Trophoblast cell (in vitro differentiated cells and primary cell): ENCODE measurements at regions not wholly inside any gene's neighbourhood (a gene's known extent, or its start where the extent isn't known, plus 50 kb on each side); places are given as distances from the start of the nearest gene placed in this dataset.

Source experiments
- DNase-seq, 2 donors: peaks; one replicate each; pipeline ENCODE4 v3.0.0-alpha.2; 2016
- H2AFZ ChIP-seq: 2 replicates; pipeline ENCODE4 v1.6.1; 2013; ENCODE audit warnings: low read length, moderate library complexity, mild to moderate bottlenecking; ENCODE audit not compliant: insufficient read depth, poor library complexity
- H2AK5ac ChIP-seq: 2 replicates; pipeline ENCODE4 v1.6.1; 2013; ENCODE audit warnings: mild to moderate bottlenecking, low read length
- H2BK120ac ChIP-seq: 2 replicates; pipeline ENCODE4 v1.6.1; 2013; ENCODE audit warnings: low read length, mild to moderate bottlenecking, moderate library complexity; ENCODE audit not compliant: insufficient read depth, poor library complexity
- H2BK12ac ChIP-seq: 2 replicates; pipeline ENCODE4 v1.6.1; 2013; ENCODE audit warnings: mild to moderate bottlenecking, low read length, moderate library complexity
- H2BK5ac ChIP-seq: 2 replicates; pipeline ENCODE4 v1.6.1; 2013; ENCODE audit warnings: low read length, low read depth, moderate library complexity, mild to moderate bottlenecking; ENCODE audit not compliant: poor library complexity
- H3K14ac ChIP-seq: 2 replicates; pipeline ENCODE4 v1.6.1; 2013; ENCODE audit warnings: mild to moderate bottlenecking, low read length
- H3K18ac ChIP-seq: 2 replicates; pipeline ENCODE4 v1.6.1; 2013; ENCODE audit warnings: mild to moderate bottlenecking, low read length
- H3K23ac ChIP-seq: 2 replicates; pipeline ENCODE4 v1.6.1; 2013; ENCODE audit warnings: low read length
- H3K27ac ChIP-seq: 2 replicates; pipeline ENCODE4 v1.5.1; 2013; ENCODE audit warnings: low read depth, mild to moderate bottlenecking, inconsistent platforms, low read length, moderate library complexity
- H3K27me3 ChIP-seq: 2 replicates; pipeline ENCODE4 v1.6.1; 2013; ENCODE audit warnings: inconsistent platforms, mild to moderate bottlenecking, low read length, moderate library complexity; ENCODE audit not compliant: insufficient read depth
- H3K36me3 ChIP-seq, 2 experiments: 1 replicate in 1 of 2; 2 replicates in 1 of 2; pipeline ENCODE4 v1.6.1; 2013; ENCODE audit warnings: low read length in 2 of 2, mild to moderate bottlenecking in 2 of 2, moderate library complexity in 1 of 2; ENCODE audit not compliant: insufficient read depth in 2 of 2, control insufficient read depth in 1 of 2
- H3K4ac ChIP-seq: 2 replicates; pipeline ENCODE4 v1.6.1; 2013; ENCODE audit warnings: low read depth, mild to moderate bottlenecking, low read length, moderate library complexity
- H3K4me1 ChIP-seq, 2 experiments: 1 replicate in 1 of 2; 2 replicates in 1 of 2; pipeline ENCODE4 v1.6.1; 2013; ENCODE audit warnings: low read length in 2 of 2, mild to moderate bottlenecking in 2 of 2, moderate library complexity in 1 of 2; ENCODE audit not compliant: insufficient read depth in 2 of 2, control insufficient read depth in 1 of 2
- H3K4me2 ChIP-seq: 2 replicates; pipeline ENCODE4 v1.6.1; 2013; ENCODE audit warnings: inconsistent platforms, mild to moderate bottlenecking, low read length, moderate library complexity
- H3K4me3 ChIP-seq: 2 replicates; pipeline ENCODE4 v1.5.1; 2013; ENCODE audit warnings: mild to moderate bottlenecking, low read depth, low read length, inconsistent platforms
- H3K79me1 ChIP-seq: one replicate; pipeline ENCODE4 v1.6.1; 2013; ENCODE audit warnings: low read length
- H3K79me2 ChIP-seq: 2 replicates; pipeline ENCODE4 v1.6.1; 2013; ENCODE audit warnings: low read length, mild to moderate bottlenecking; ENCODE audit not compliant: control insufficient read depth, insufficient read depth, poor library complexity
- H3K9ac ChIP-seq: 2 replicates; pipeline ENCODE4 v1.6.1; 2013; ENCODE audit warnings: mild to moderate bottlenecking, low read length
- H3K9me3 ChIP-seq: 2 replicates; pipeline ENCODE4 v1.6.1; 2013; ENCODE audit warnings: low read depth, mild to moderate bottlenecking, control low read depth, inconsistent platforms, low read length; ENCODE audit not compliant: insufficient read depth
- H4K12ac ChIP-seq: 2 replicates; pipeline ENCODE4 v1.6.1; 2013; ENCODE audit warnings: low read depth, mild to moderate bottlenecking, low read length, moderate library complexity
- H4K8ac ChIP-seq: 2 replicates; pipeline ENCODE4 v1.6.1; 2013; ENCODE audit warnings: low read depth, mild to moderate bottlenecking, low read length, moderate library complexity
- H4K91ac ChIP-seq: one replicate; pipeline ENCODE4 v1.6.1; 2013; ENCODE audit warnings: low read depth, mild to moderate bottlenecking, low read length, moderate library complexity
- WGBS: extraction: QIAGEN DNeasy Blood & Tissue Kit; methylation state at CpG from one replicate; pipeline ENCODE4 v1.1.7; 2013; ENCODE audit warnings: missing lambda C conversion rate; ENCODE audit not compliant: insufficient read length, insufficient coverage; ENCODE audit errors: extremely low coverage; 5-methylcytosine and 5-hydroxymethylcytosine counted together

DNA sequence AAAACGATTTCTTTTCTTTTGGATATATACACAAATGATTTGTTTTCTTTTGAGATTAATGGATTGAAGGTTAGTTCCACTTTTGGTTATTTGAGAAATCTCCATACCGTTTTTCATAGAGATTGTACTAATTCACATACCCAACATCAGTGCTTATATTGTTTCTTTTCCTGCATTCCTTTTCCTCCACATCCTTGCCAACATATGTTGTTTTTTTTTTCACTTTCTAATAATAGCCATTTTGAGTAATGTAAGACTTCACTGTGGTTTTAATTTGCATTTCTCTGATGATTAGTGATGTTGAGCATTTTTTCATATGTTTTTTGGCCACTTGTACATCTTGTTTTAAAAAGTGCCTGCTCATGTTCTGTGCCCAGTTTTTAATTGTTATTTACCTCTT lies 846.4 kb upstream of the EYS start:
- Histone ChIP-seq H2AK5ac (no peak overlapping the region), H3K79me2 (no peaks in the 10 kb centered on the region), H3K4ac (no peak overlapping the region), H3K14ac (no peak overlapping the region), H4K91ac (no peak overlapping the region), H2AFZ (no peak overlapping the region), H2BK120ac (no peak overlapping the region), H3K9ac (no peak overlapping the region), H3K4me3 (no peak overlapping the region), H3K23ac (no peak overlapping the region), H4K12ac (no peak overlapping the region), H3K18ac (no peak overlapping the region), H3K36me3 (no peaks in the 10 kb centered on the region), H3K4me1 (no peaks in the 10 kb centered on the region), H2BK5ac (no peak overlapping the region), H3K79me1 (no peaks in the 10 kb centered on the region), H4K8ac (no peak overlapping the region), H3K27me3 (no peaks in the 10 kb centered on the region), H3K27ac (no peak overlapping the region), H3K9me3 (no peaks in the 10 kb centered on the region), H2BK12ac (no peak overlapping the region), H3K4me2 (no peak overlapping the region)
- no CpG with 5 or more reads among the region's 2 CpGs for WGBS
- no peak for DNase-seq

- H3K27ac ChIP-seq = no peak overlapping the region
- H3K36me3 ChIP-seq = no peaks in the 10 kb centered on the region
- H2BK120ac ChIP-seq = no peak overlapping the region
- no peak overlapping the region for H2AFZ ChIP-seq
- H3K14ac ChIP-seq = no peak overlapping the region
- no peak overlapping the region for H4K8ac ChIP-seq
- H3K4ac ChIP-seq = no peak overlapping the region
- no peak overlapping the region for H2BK12ac ChIP-seq
- H4K91ac ChIP-seq = no peak overlapping the region
- H3K9ac ChIP-seq = no peak overlapping the region
- H4K12ac ChIP-seq = no peak overlapping the region
- H3K27me3 ChIP-seq = no peaks in the 10 kb centered on the region
- H3K18ac ChIP-seq = no peak overlapping the region
- no peak overlapping the region for H3K4me3 ChIP-seq
- no peak for DNase-seq
- no peaks in the 10 kb centered on the region for H3K79me1 ChIP-seq
- peaks cover 2% of the 10 kb centered on the region for H3K9me3 ChIP-seq
- H3K4me1 ChIP-seq = no peaks in the 10 kb centered on the region
- no peak overlapping the region for H3K23ac ChIP-seq
- no peaks in the 10 kb centered on the region for H3K79me2 ChIP-seq
- no peak overlapping the region for H3K4me2 ChIP-seq
- no CpG with 5 or more reads among the region's 1 CpG for WGBS
- no peak overlapping the region for H2AK5ac ChIP-seq
- H2BK5ac ChIP-seq = no peak overlapping the region
Measured at GRCh38 chr6:66538551-66539135, 831.6 kb upstream of the EYS start.

DNA sequence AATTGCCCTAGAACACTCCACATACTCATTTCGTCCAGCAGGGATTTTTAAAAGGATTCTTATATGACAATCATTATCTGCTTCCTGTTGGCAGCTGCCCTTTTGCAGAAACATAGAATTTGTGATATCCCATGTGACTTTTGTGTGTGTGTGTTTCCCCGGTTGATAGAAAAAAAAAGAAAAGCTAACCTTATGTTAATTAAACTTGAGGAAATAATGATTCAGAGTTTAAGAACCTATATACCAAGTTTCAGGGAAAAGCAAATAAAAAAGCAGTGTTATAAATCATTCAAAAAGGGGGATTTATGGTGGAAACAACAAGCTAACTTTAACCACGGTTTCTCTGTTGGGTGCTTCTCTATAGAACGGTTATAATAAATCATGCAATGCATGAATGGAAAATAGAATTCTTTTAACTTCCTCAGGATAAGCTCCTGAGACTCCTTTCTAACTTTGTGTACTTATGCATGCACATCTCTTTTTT lies 826.9 kb upstream of the EYS start:
- Histone ChIP-seq H3K23ac (no peak overlapping the region), H3K36me3 (no peaks in the 10 kb centered on the region), H3K4me3 (no peak overlapping the region), H2BK5ac (no peak overlapping the region), H4K91ac (no peak overlapping the region), H3K4ac (no peak overlapping the region), H2BK120ac (no peak overlapping the region), H3K18ac (no peak overlapping the region), H3K27me3 (no peaks in the 10 kb centered on the region), H3K9me3 (no peaks in the 10 kb centered on the region), H2AK5ac (no peak overlapping the region), H3K27ac (no peak overlapping the region), H3K4me2 (no peak overlapping the region), H3K79me1 (no peaks in the 10 kb centered on the region), H3K4me1 (no peaks in the 10 kb centered on the region), H2AFZ (no peak overlapping the region), H4K8ac (no peak overlapping the region), H3K14ac (no peak overlapping the region), H3K9ac (no peak overlapping the region), H2BK12ac (no peak overlapping the region), H4K12ac (no peak overlapping the region), H3K79me2 (no peaks in the 10 kb centered on the region)
- DNase-seq = no peak
- WGBS = no CpG with 5 or more reads among the region's 4 CpGs

GRCh38 chr6:66526061-66526460 lies 819.0 kb upstream of the EYS start:
- DNase-seq = no peak
- no peaks in the 10 kb centered on the region for H3K79me1 ChIP-seq
- no CpG with 5 or more reads among the region's 3 CpGs for WGBS

More at GRCh38 chr6:66526061-66526460, 819.0 kb upstream of the EYS start:
- no peaks in the 10 kb centered on the region for H3K27me3 ChIP-seq
- no peak overlapping the region for H3K4ac ChIP-seq
- no peak overlapping the region for H3K14ac ChIP-seq
- no peak overlapping the region for H4K91ac ChIP-seq
- no peak overlapping the region for H3K4me2 ChIP-seq
- H3K79me2 ChIP-seq = no peaks in the 10 kb centered on the region
- no peak overlapping the region for H2BK120ac ChIP-seq
- H2BK5ac ChIP-seq = no peak overlapping the region
- no peak overlapping the region for H2AK5ac ChIP-seq
- no peak overlapping the region for H4K8ac ChIP-seq
- no peaks in the 10 kb centered on the region for H3K4me1 ChIP-seq
- no peak overlapping the region for H3K23ac ChIP-seq
- no peak overlapping the region for H2BK12ac ChIP-seq
- H3K9ac ChIP-seq = no peak overlapping the region
- no peak overlapping the region for H3K27ac ChIP-seq
- H3K36me3 ChIP-seq = no peaks in the 10 kb centered on the region
- no peak overlapping the region for H4K12ac ChIP-seq
- no peak overlapping the region for H2AFZ ChIP-seq
- H3K9me3 ChIP-seq = no peaks in the 10 kb centered on the region
- H3K18ac ChIP-seq = no peak overlapping the region
- H3K4me3 ChIP-seq = no peak overlapping the region
